Immature natural killer cell (primary cell): ENCODE measurements at regions not wholly inside any gene's neighbourhood (a gene's known extent, or its start where the extent isn't known, plus 50 kb on each side); places are given as distances from the start of the nearest gene placed in this dataset.
"Not testable (repeated sequence)": the region's sequence is repeated elsewhere in the genome, so short reads cannot be mapped to it uniquely, and the experiment has no call there.

Source experiments
- DNase-seq, 3 donors: peaks; one replicate each; pipeline ENCODE4 v3.0.0; 2022; ENCODE audit warnings: mixed read lengths in 1 of 3
- H3K27ac Mint-ChIP-seq, 6 donors: one replicate each; pipeline ENCODE4 v1.8.0; 2020; ENCODE audit warnings: mixed read lengths in 6 of 6, mild to moderate bottlenecking in 5 of 6, inconsistent platforms in 4 of 6, moderate library complexity in 3 of 6
- H3K27me3 Mint-ChIP-seq, 3 donors: one replicate each; pipeline ENCODE4 v1.8.0; 2020 to 2021; ENCODE audit warnings: low read depth in 3 of 3, mild to moderate bottlenecking in 3 of 3, mixed read lengths in 3 of 3, moderate library complexity in 3 of 3, inconsistent platforms in 1 of 3
- H3K36me3 Mint-ChIP-seq, 3 donors: one replicate each; pipeline ENCODE4 v1.8.0; 2020; ENCODE audit warnings: mixed read lengths in 3 of 3, inconsistent platforms in 2 of 3, mild to moderate bottlenecking in 2 of 3
- H3K4me1 Mint-ChIP-seq, 2 donors: one replicate each; pipeline ENCODE4 v1.8.0; 2020; ENCODE audit warnings: inconsistent platforms in 2 of 2, mild to moderate bottlenecking in 2 of 2, mixed read lengths in 2 of 2, moderate library complexity in 1 of 2
- H3K4me3 Mint-ChIP-seq, 5 donors: one replicate each; pipeline ENCODE4 v1.8.0; 2020; ENCODE audit warnings: mild to moderate bottlenecking in 5 of 5, mixed read lengths in 5 of 5, inconsistent platforms in 3 of 5, moderate library complexity in 3 of 5
- H3K9me3 Mint-ChIP-seq, 6 donors: one replicate each; pipeline ENCODE4 v1.8.0; 2020; ENCODE audit warnings: mild to moderate bottlenecking in 6 of 6, mixed read lengths in 6 of 6, inconsistent platforms in 4 of 6, moderate library complexity in 3 of 6

DNA sequence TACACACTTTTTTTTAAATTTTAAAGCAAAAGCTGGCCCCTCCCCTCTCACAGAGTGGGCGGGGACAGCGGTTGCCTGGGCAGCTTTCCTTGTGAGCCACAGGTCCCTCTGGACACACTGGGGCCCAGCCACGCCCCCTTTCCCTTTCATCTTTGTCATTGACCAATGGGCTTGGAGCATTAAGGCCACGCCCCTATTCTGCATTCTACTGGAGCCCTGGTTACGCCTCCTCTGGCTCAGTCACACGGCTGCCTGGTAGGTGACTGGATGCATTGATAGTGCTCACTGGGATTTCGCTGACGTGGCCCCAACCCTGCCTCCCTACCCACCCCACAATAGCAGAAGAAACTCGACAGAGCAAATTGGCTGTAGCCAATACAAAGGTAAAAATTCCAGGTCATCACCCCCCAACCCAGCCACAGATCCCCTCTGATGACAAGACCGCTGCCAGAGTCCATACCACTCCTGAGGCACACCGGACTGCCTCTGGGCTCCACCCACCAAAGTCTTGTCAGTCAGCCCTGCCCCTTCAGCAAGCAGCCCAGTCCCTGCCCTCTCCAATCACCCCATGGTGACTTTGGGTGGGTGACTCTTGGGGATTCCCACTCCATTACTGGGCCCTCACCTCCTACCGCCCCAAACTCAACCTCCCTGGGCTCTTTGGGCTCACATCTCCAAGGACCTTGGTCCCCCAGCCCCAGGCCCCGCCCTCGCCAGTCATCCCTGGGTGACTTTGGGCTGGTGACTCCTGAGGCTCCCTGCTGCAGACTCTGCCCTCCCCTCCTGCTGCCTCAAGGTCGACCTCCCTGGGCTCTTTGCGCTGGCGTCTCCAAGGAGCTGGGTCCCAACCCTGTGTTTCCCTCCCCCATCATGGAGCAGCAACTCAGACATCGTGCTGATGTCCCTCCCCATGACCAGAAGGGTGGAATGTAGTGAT, 112.2 kb upstream of the FAN1 start:
- Mint-ChIP-seq H3K4me1 (no peaks in the 10 kb centered on the region), H3K4me3 (no peak overlapping the region), H3K9me3 (no peaks in the 10 kb centered on the region), H3K27ac (no peak overlapping the region), H3K27me3 (peaks cover 4 to 5% (median 4%) of the 10 kb centered on the region in 3 donors), H3K36me3 (no peaks in the 10 kb centered on the region)
- no peak for DNase-seq

DNA sequence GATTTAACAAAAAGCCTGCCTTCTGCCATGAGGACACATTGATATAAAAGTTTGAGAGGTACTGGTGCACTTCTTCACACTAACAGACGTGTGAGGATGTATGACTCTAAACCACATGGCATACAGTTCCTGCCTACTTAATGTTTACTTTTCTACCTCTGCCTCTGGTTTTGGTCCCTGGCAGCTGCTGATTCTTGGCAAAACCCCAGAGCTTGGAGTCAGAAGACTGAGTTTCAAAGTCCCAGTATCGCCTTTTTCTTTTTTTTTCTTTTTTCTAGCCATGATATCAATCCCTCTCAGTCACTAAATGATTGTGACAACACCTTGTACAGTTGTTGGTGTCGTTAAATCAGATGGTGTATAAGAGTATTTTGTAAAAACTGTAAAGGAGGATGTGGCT, 110.9 kb upstream of the FAN1 start:
- not testable (repeated sequence) for H3K4me3 Mint-ChIP-seq, DNase-seq, H3K27ac Mint-ChIP-seq, H3K9me3 Mint-ChIP-seq, H3K36me3 Mint-ChIP-seq, H3K27me3 Mint-ChIP-seq, H3K4me1 Mint-ChIP-seq

GRCh38 chr15:30794388-30794787, 109.3 kb upstream of the FAN1 start:
- Mint-ChIP-seq H3K9me3 (no peaks in the 10 kb centered on the region), H3K4me3 (no peak overlapping the region), H3K36me3 (no peaks in the 10 kb centered on the region), H3K27me3 (peaks cover 4 to 7% (median 5%) of the 10 kb centered on the region in 3 donors), H3K4me1 (no peaks in the 10 kb centered on the region), H3K27ac (no peak overlapping the region)
- DNase-seq = no peak

DNA sequence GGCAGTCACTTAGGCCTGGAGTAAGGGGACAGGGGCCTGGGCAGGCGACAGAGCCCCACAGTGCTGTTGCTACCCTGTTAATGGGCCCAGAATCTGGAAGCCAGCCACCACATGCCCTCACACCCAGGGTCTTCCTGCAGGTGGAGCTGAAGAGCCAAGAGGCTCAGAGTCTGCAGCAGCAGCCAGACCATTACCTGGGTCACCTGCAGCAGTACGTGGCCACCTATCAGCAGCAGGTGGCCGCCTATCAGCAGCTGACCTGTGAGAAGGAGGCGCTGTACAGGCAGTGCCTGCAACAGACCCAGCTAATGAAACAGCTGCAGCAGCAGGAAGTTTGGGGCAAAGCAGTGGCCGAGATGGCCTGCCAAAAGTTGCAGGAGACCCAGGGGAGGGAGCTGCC, 104.2 kb upstream of the FAN1 start:
- not testable (repeated sequence) for DNase-seq, H3K27ac Mint-ChIP-seq, H3K27me3 Mint-ChIP-seq, H3K36me3 Mint-ChIP-seq, H3K4me1 Mint-ChIP-seq, H3K9me3 Mint-ChIP-seq, H3K4me3 Mint-ChIP-seq

- H3K4me3 Mint-ChIP-seq, DNase-seq, H3K4me1 Mint-ChIP-seq, H3K27ac Mint-ChIP-seq, H3K9me3 Mint-ChIP-seq, H3K36me3 Mint-ChIP-seq, H3K27me3 Mint-ChIP-seq: not testable (repeated sequence)
These were observed 102.4 kb upstream of the FAN1 start for GRCh38 chr15:30801140-30801895.

DNA sequence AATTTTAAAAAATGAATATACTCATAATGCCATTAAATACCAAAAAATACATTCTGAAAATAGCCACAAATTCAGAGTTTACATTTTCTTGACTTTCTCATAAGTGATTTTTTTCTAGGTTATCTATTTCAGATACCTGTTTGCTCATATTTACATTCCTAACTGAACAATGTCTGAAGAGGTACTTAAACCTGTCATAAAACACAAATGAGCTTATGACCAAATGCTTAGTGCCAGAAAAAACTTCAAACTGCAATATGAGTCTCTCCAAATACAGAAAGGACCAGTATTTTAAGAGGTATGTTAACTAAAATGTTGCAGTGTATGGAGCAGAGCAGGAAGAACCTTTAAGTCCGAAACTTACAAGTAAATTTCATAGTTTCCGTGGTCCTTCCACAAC, 101.7 kb upstream of the FAN1 start:
- not testable (repeated sequence) for H3K9me3 Mint-ChIP-seq, H3K4me1 Mint-ChIP-seq, H3K36me3 Mint-ChIP-seq, H3K27me3 Mint-ChIP-seq, H3K4me3 Mint-ChIP-seq, H3K27ac Mint-ChIP-seq, DNase-seq

GRCh38 chr15:30803703-30804102, 100.0 kb upstream of the FAN1 start:
- not testable (repeated sequence) for H3K27ac Mint-ChIP-seq, H3K9me3 Mint-ChIP-seq, H3K4me3 Mint-ChIP-seq, H3K27me3 Mint-ChIP-seq, DNase-seq, H3K4me1 Mint-ChIP-seq, H3K36me3 Mint-ChIP-seq

GRCh38 chr15:30816430-30816829, 87.3 kb upstream of the FAN1 start:
- Mint-ChIP-seq H3K9me3 (no peaks in the 10 kb centered on the region), H3K4me3 (no peak overlapping the region), H3K36me3 (no peaks in the 10 kb centered on the region), H3K27ac (no peak overlapping the region), H3K27me3 (peaks cover 0 to 4% (median 2%) of the 10 kb centered on the region in 3 donors), H3K4me1 (no peaks in the 10 kb centered on the region)
- DNase-seq = no peak

GRCh38 chr15:30823068-30823813, 80.5 kb upstream of the FAN1 start:
- Mint-ChIP-seq H3K27ac (peak overlapping the region; percentile 27 to 91 (median 78)), H3K4me3 (peak overlapping the region; percentile 91 to 97 (median 94)), H3K4me1 (peaks cover 6 to 16% of the 10 kb centered on the region in 2 donors)
- peak; percentile 33 to 65 (median 40) for DNase-seq
- H3K9me3 Mint-ChIP-seq, H3K27me3 Mint-ChIP-seq, H3K36me3 Mint-ChIP-seq: not testable (repeated sequence)

GRCh38 chr15:30824518-30825195, 79.1 kb upstream of the FAN1 start:
- Mint-ChIP-seq H3K27me3 (peaks cover 0 to 5% (median 0%) of the 10 kb centered on the region in 3 donors), H3K4me3 (peak overlapping the region in 4 of 5 donors; percentile 28 to 52 (median 32)), H3K27ac (no peak overlapping the region), H3K36me3 (peaks cover 0 to 6% (median 0%) of the 10 kb centered on the region in 3 donors), H3K9me3 (no peaks in the 10 kb centered on the region), H3K4me1 (peaks cover 6 to 16% of the 10 kb centered on the region in 2 donors)
- DNase-seq = no peak

- peaks cover 6 to 18% of the 10 kb centered on the region in 2 donors for H3K4me1 Mint-ChIP-seq
- H3K27ac Mint-ChIP-seq = peak overlapping the region in 1 of 6 donors; percentile 36
- peaks cover 0 to 20% (median 3%) of the 10 kb centered on the region in 3 donors for H3K36me3 Mint-ChIP-seq
- H3K9me3 Mint-ChIP-seq = no peaks in the 10 kb centered on the region
- no peak for DNase-seq
- peaks cover 0 to 5% (median 0%) of the 10 kb centered on the region in 3 donors for H3K27me3 Mint-ChIP-seq
- no peak overlapping the region for H3K4me3 Mint-ChIP-seq
These were observed 76.0 kb upstream of the FAN1 start for GRCh38 chr15:30827625-30828303.

GRCh38 chr15:30828304-30828639, 75.4 kb upstream of the FAN1 start:
- Mint-ChIP-seq H3K27ac (peak overlapping the region in 1 of 6 donors; percentile 28), H3K36me3 (peaks cover 0 to 20% (median 3%) of the 10 kb centered on the region in 3 donors), H3K4me1 (peaks cover 6 to 14% of the 10 kb centered on the region in 2 donors)
- H3K9me3 Mint-ChIP-seq, DNase-seq, H3K27me3 Mint-ChIP-seq, H3K4me3 Mint-ChIP-seq: not testable (repeated sequence)

DNA sequence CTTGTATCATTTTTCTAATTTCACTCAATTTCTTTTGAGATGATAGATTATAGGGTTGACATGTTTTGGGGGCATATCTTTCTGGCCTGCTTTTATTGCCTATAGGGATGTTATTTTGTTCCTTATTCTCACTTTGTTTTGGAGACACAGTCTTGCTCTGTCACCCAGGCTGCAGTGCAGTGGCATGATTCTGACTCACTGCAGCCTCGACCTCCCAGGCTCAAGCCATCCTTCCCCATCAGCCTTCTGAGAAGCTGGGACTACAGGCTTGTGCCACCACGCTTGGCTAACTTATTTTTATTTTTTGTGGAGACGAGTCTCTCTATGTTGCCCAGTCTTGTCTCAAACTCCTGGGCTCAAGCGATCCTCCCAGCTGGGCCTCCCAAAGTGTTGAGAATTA, 72.8 kb upstream of the FAN1 start:
- peaks cover 0 to 20% (median 3%) of the 10 kb centered on the region in 3 donors for H3K36me3 Mint-ChIP-seq
- no peak for DNase-seq
- no peaks in the 10 kb centered on the region for H3K9me3 Mint-ChIP-seq
- no peaks in the 10 kb centered on the region for H3K27me3 Mint-ChIP-seq
- no peak overlapping the region for H3K27ac Mint-ChIP-seq
- H3K4me3 Mint-ChIP-seq = no peak overlapping the region
- H3K4me1 Mint-ChIP-seq = peaks cover 0 to 4% of the 10 kb centered on the region in 2 donors
